Small intestine (tissue), 7 donors: ENCODE measurements at regions not wholly inside any gene's neighbourhood (a gene's known extent, or its start where the extent isn't known, plus 50 kb on each side); places are given as distances from the start of the nearest gene placed in this dataset.
"Not testable (repeated sequence)": the region's sequence is repeated elsewhere in the genome, so short reads cannot be mapped to it uniquely, and the experiment has no call there.

Source experiments
- DNase-seq, 2 donors: peaks; one replicate each; pipeline versions ENCODE4 v3.0.0 to v3.0.0-alpha.2; 2013
- FAIRE-seq: peaks from 2 replicates; lab custom pipeline; 2012; peaks lifted over from hg19 to GRCh38; lab: Jason Lieb, UNC
- H3K27ac ChIP-seq, 3 donors: one replicate each; pipeline ENCODE4 v1.5.1; 2013; ENCODE audit warnings: low read length in 2 of 3, mild to moderate bottlenecking in 2 of 3, control low read depth in 1 of 3, inconsistent platforms in 1 of 3, low read depth in 1 of 3, moderate library complexity in 1 of 3
- H3K27me3 ChIP-seq, 3 donors: one replicate each; pipeline ENCODE4 v1.6.1; 2013; ENCODE audit warnings: low read length in 3 of 3, inconsistent platforms in 1 of 3; ENCODE audit not compliant: control insufficient read depth in 3 of 3, insufficient read depth in 3 of 3
- H3K36me3 ChIP-seq, 3 donors: one replicate each; pipeline ENCODE4 v1.6.1; 2013; ENCODE audit warnings: low read length in 3 of 3, inconsistent platforms in 1 of 3, low read depth in 1 of 3, mild to moderate bottlenecking in 1 of 3, moderate library complexity in 1 of 3; ENCODE audit not compliant: control insufficient read depth in 3 of 3, insufficient read depth in 2 of 3
- H3K4me1 ChIP-seq, 3 donors: one replicate each; pipeline ENCODE4 v1.6.1; 2013; ENCODE audit warnings: low read length in 2 of 3, inconsistent platforms in 1 of 3, low read depth in 1 of 3, mild to moderate bottlenecking in 1 of 3, moderate library complexity in 1 of 3; ENCODE audit not compliant: control insufficient read depth in 3 of 3, insufficient read depth in 2 of 3
- H3K4me3 ChIP-seq, 3 donors: one replicate each; pipeline ENCODE4 v1.5.1; 2013; ENCODE audit warnings: low read length in 3 of 3, control low read depth in 1 of 3, inconsistent platforms in 1 of 3, low read depth in 1 of 3, mild to moderate bottlenecking in 1 of 3, moderate library complexity in 1 of 3
- H3K9me3 ChIP-seq, 2 donors: one replicate each; pipeline ENCODE4 v1.6.1; 2013; ENCODE audit warnings: low read depth in 1 of 2, low read length in 1 of 2; ENCODE audit not compliant: control insufficient read depth in 2 of 2, insufficient read depth in 1 of 2
- WGBS, 3 donors: extraction: QIAGEN DNeasy Blood & Tissue Kit; methylation state at CpG; one replicate each; pipeline ENCODE4 v1.1.7; 2013; 5-methylcytosine and 5-hydroxymethylcytosine counted together
- donor health status: healthy with polysubstance abuse.
- donor health status: control.
- donor health status: control.
- donor health status: Bipolar disorder and iron deficiency.
- donor health status: healthy.

DNA sequence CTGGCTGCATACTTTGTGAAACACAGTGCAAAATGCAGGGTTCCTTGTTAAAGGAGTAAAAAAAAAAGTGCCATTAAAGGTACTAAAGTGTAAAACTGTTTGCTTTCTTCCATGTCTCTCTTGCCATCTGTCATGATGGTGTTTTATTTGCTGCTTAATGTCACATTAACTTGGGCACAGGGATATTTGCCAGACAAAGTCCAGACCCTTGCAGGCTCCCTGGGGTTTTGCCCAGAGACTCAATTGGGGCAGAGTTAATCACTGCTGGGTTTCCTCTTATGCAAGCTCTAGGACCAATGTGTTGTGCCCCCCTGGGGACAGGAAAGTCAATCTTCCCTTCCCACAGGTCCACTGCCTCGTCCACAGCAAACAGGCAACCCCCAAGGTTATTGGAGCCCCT, 274.3 kb upstream of the SGCD start:
- Histone ChIP-seq H3K9me3 (no peaks in the 10 kb centered on the region), H3K4me3 (no peak overlapping the region), H3K36me3 (no peaks in the 10 kb centered on the region), H3K27me3 (no peaks in the 10 kb centered on the region), H3K4me1 (no peaks in the 10 kb centered on the region), H3K27ac (no peak overlapping the region)
- WGBS, 3 donors: 42 to 44% methylated on average over 1 of the region's 1 CpG; no CpG with 5 or more reads in 1 of the 3 donors
- no peak for DNase-seq
- FAIRE-seq: no peak

DNA sequence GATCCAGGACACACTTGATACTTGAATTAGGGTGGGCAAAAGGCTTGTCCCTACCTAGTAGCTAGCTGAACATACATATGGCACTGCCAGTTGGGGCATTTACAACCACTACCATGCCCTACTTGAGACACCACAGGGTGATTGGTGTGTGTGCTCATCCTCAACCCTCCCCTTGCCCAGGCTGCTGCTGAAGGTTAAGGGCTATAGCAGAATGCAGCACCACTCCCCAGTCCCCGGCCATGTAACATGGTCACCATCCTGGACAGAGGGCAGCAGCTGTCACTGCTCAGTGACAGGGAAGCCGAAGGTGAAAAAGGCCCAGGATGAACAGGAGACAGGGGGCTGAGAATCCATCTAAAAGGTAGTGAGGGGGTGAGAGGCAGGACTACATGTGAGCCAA, 273.9 kb upstream of the SGCD start:
- H3K4me3 ChIP-seq: no peak overlapping the region
- H3K36me3 ChIP-seq: no peaks in the 10 kb centered on the region
- 29 to 78% (median 76%) methylated on average over 1 to 2 of the region's 2 CpGs for WGBS, 3 donors
- no peaks in the 10 kb centered on the region for H3K27me3 ChIP-seq
- no peaks in the 10 kb centered on the region for H3K9me3 ChIP-seq
- no peak for FAIRE-seq
- no peak for DNase-seq
- H3K27ac ChIP-seq: no peak overlapping the region
- no peaks in the 10 kb centered on the region for H3K4me1 ChIP-seq

DNA sequence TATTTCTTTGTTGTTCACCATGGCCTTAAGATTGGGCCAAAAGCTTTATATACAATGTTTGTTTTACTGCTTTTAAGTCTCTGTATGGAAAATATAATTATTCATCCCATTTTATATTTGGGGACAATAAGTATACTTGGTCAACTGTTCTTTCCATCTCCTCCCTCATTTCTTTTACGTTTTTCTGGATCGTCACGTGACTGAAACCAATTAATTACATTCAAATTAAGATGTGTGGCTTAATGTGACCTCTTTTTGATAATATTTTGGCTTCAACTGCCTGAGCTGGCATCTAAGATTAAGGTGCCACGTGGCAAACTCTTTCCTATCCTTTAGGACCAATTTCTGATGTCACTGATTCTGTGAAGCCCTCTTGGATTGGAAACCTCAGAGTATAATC, 250.1 kb upstream of the SGCD start:
- Histone ChIP-seq H3K4me1 (no peaks in the 10 kb centered on the region), H3K27me3 (no peaks in the 10 kb centered on the region), H3K36me3 (no peaks in the 10 kb centered on the region), H3K4me3 (no peak overlapping the region), H3K9me3 (peaks cover 0 to 9% of the 10 kb centered on the region in 2 donors), H3K27ac (no peak overlapping the region)
- WGBS, 3 donors: 73 to 78% (median 74%) methylated on average over 4 of the region's 4 CpGs
- DNase-seq: no peak
- no peak for FAIRE-seq

DNA sequence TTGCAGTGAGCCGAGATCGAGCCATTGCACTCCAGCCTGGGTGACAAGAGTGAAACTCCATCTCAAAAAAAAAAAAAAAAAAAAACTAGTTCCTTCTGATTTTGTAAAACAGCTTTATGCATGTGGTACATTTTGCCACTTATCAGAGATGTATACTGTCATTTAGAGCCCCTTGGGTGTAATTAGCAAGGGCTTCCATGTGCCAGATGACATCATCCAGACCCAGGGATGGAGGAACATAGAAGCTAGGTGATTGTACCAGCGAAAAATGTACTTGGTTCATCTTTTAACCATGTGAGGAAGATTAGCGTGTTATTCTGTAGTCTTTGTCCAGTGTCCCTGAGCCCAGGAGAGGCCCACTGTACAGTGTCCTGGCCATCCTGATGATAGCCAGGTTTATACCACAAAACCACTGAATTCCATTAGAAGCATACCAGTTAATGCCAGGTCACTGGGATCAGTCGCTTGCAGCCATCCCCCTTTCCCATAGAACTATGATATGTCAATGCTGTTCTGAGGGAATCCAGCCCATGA, 239.3 kb upstream of the SGCD start:
- 81 to 89% (median 82%) methylated on average over 5 of the region's 5 CpGs for WGBS, 3 donors
- Histone ChIP-seq H3K4me1 (no peaks in the 10 kb centered on the region), H3K36me3 (no peaks in the 10 kb centered on the region), H3K27ac (no peak overlapping the region), H3K9me3 (peaks cover 0 to 22% of the 10 kb centered on the region in 2 donors), H3K27me3 (no peaks in the 10 kb centered on the region), H3K4me3 (no peak overlapping the region)
- no peak for DNase-seq
- no peak for FAIRE-seq

DNA sequence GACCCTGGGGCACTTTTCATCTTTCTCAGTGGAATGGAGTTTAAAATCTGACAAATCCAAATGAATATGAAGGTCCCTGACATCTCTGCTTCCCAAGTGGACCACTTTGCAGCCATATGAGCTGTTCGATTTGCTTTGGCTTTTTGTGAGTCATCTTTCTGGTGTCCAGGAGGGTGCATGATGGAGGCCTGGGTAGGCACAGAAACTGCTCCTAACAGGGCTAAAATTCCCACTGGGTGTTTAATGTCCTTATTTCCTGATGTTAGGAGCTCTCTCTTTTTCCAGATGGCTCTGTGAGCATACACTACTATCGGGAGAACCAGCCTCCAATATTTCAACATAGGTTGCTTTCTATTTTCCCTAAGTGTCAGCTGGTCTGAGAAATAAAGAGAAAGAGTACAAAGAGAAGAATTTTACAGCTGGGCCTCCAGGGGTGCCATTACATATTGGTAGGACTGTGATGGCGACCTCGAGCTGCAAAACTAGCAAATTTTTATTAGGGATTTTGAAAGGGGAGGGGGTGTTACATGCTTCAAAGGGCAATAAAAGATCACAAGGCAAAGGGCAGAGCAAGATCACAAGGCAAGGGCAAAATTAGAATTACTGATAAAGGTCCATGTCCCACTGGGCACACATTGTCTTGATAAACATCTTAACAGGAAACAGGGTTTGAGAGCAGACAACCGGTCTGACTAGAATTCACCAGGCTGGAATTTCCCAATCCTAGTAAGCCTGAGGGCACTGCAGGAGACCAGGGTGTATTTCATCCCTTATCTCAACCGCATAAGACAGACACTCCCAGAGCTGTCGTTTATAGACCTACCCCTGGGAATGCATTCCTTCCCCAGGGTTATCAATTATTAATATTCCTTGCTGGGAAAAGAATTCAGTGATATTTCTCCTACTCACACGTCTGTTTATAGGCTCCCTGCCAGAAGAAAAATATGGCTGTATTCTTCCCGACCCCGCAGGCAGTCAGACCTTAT, 236.7 kb upstream of the SGCD start:
- not testable (repeated sequence) for H3K36me3 ChIP-seq, DNase-seq, H3K4me3 ChIP-seq, H3K27ac ChIP-seq, H3K27me3 ChIP-seq, H3K4me1 ChIP-seq, FAIRE-seq
- WGBS, 3 donors: 71 to 79% (median 71%) methylated on average over 10 of the region's 10 CpGs
- H3K9me3 ChIP-seq: peaks cover 0 to 22% of the 10 kb centered on the region in 2 donors

DNA sequence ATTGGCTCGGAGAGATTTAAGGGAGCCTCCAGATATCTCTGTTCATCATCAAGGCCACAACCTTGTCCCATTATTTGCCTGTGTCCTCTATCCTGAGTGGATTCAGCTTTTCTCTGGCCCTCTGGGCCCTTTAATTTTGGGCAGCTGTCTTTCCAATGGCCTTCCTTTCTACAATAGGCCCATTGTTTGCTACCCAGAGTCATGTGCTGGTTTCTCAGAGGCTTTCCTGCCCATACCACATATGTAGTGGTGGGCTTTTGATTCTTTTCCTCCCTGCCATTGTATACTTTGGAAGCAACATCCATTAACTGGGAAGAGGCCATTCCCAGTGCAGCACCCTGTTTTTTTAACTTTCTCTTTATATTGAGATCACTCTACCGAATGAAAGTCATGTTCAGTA, 233.9 kb upstream of the SGCD start:
- Histone ChIP-seq H3K4me1 (no peaks in the 10 kb centered on the region), H3K9me3 (peaks cover 0 to 22% of the 10 kb centered on the region in 2 donors), H3K36me3 (no peaks in the 10 kb centered on the region), H3K27ac (no peak overlapping the region), H3K27me3 (no peaks in the 10 kb centered on the region), H3K4me3 (no peak overlapping the region)
- DNase-seq (no peak), FAIRE-seq (no peak)
- WGBS, 3 donors: 67 to 95% (median 90%) methylated on average over 2 of the region's 2 CpGs

DNA sequence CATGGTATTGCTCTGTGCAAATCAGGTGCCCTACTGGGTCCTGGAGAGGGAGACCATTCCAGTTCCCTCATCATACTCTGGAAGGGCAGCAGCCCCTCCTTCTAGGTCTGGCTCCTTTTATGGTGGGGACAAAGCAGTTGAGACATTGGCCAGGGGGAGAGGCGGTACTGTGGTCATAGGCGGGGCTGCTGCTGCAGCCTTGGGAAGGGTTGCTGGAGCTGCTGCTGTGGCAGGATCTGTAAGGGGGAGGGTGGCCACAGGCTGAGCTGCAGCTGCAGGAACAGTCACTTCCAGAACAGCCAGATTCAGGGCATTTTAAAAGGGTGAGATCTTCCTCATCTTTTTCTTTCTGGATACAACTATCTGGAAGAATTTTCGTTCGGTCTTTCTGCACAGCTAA, 233.0 kb upstream of the SGCD start:
- H3K27ac ChIP-seq: no peak overlapping the region
- H3K9me3 ChIP-seq: peaks cover 0 to 20% of the 10 kb centered on the region in 2 donors
- no peak overlapping the region for H3K4me3 ChIP-seq
- FAIRE-seq: no peak
- no peaks in the 10 kb centered on the region for H3K27me3 ChIP-seq
- no peak for DNase-seq
- H3K36me3 ChIP-seq: no peaks in the 10 kb centered on the region
- no peaks in the 10 kb centered on the region for H3K4me1 ChIP-seq
- WGBS, 3 donors: 68 to 76% (median 72%) methylated on average over 4 of the region's 4 CpGs

DNA sequence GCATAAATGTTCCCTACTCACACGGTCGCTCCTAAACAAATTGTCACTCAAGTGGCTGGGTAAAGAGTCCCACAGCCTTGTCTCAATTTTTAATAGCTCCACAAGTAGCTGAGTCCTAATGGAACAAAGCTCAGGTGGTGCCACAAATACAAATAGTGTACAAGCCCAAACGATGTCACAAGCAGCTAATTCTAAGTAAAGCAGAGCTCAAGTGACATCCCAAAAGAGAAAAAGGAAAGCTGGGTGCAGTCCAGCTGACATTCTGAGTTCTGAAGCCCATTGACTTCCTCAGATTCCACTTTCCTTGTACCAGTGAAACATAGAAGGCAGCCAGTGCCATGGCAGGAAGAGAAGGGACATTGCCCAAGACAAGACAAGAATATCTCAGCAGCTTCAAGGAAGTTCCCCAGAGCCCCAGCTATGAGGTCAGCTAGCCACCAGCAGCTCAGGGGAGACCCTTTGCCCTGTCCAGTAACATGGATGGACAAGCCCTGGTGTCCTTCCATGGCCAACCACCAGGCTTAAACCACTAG, 231.2 kb upstream of the SGCD start:
- FAIRE-seq: no peak
- H3K4me3 ChIP-seq: no peak overlapping the region
- no peak overlapping the region for H3K27ac ChIP-seq
- H3K36me3 ChIP-seq: no peaks in the 10 kb centered on the region
- 74 to 87% (median 81%) methylated on average over 3 of the region's 3 CpGs for WGBS, 3 donors
- peaks cover 0 to 8% of the 10 kb centered on the region in 2 donors for H3K9me3 ChIP-seq
- no peaks in the 10 kb centered on the region for H3K27me3 ChIP-seq
- DNase-seq: no peak
- no peaks in the 10 kb centered on the region for H3K4me1 ChIP-seq
